GM12892 (cell line): ENCODE measurements at regions not wholly inside any gene's neighbourhood (a gene's known extent, or its start where the extent isn't known, plus 50 kb on each side); places are given as distances from the start of the nearest gene placed in this dataset.

Source experiments
- POLR2A ChIP-seq: IDR thresholded peaks from 2 replicates; pipeline ENCODE4 v1.6.1; 2011; ENCODE audit warnings: low read depth, low read length, control low read depth
- POLR2AphosphoS5 ChIP-seq: IDR thresholded peaks from 2 replicates; pipeline ENCODE4 v1.6.1; 2011; ENCODE audit warnings: low read depth, low read length, control low read depth

DNA sequence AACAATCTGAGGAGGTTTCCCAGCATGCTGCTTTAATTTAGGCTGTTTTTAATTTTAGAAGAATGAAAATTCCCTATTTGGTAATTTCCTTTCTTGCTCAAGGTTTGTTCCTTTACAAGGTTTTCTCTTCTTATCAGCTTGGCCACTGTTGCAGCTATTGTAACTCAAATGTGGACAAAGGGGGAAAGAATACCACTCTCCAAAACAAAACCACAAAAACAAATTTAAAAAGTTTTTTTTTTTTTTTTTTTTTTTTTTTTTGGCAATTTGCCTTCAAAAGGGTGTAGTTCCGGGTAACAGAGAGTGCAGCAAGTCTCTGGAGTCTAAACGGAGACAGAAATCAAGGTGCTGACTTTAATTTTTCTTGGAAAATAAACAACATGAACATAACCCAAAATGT, 306.4 kb upstream of the ARGLU1 start:
- TF ChIP-seq POLR2A: no peak
- no peak for TF ChIP-seq POLR2AphosphoS5
